GM19395 (cell line): ENCODE measurements at regions not wholly inside any gene's neighbourhood (a gene's known extent, or its start where the extent isn't known, plus 50 kb on each side); places are given as distances from the start of the nearest gene placed in this dataset.

Source experiments
- ATAC-seq: cut with Tn5 transposase; IDR thresholded peaks from one replicate; pipeline ENCODE4 v1.9.1; 2021; ENCODE audit warnings: mild to moderate bottlenecking, moderate library complexity; ENCODE audit not compliant: unreplicated experiment

- no peak for ATAC-seq
Measured at GRCh38 chr1:34460193-34460592, 283.5 kb downstream of the C1orf94 start.

DNA sequence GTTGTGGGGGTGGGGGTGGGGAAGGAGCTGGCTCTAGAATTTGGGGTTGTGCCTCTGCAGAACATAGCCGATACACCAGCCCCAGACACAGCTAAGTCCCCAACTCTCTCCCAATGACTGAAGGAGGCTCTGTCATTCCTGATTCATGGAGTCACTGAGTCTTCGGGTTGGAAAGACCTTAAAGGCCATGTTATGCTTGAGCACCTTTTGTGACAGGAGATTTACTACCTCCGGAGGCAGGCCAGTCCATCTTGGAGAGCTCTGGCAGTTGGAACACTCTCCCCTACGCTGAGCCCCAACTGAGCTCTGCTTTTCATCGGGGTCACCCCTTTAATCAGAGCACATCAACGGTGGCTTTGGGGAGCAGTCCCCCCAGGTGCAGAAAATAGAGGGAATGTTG lies 284.4 kb upstream of the GJB5 start:
- no peak for ATAC-seq

DNA sequence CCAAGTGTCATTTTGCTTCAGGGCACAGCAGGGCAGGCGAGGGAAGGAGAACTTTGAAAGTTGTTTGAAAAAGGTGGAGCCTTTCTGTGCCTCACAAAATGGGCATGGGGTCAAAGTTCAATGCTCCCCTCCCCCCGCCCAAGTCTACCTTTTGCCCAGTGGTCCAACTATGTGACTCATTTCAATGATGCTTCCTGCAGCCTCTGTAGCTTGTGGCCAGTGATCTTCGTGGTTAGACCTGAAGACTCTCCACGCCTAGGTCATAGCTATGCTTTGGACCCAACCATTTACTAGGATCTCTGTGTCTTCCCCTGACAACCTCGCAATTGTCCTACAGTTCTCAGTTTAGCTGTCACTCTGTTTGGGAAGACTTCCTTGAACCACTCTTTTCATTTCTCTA lies 280.3 kb upstream of the GJB5 start:
- ATAC-seq: no peak

- ATAC-seq: no peak
Measured at GRCh38 chr1:34476371-34476770, 278.5 kb upstream of the GJB5 start.

DNA sequence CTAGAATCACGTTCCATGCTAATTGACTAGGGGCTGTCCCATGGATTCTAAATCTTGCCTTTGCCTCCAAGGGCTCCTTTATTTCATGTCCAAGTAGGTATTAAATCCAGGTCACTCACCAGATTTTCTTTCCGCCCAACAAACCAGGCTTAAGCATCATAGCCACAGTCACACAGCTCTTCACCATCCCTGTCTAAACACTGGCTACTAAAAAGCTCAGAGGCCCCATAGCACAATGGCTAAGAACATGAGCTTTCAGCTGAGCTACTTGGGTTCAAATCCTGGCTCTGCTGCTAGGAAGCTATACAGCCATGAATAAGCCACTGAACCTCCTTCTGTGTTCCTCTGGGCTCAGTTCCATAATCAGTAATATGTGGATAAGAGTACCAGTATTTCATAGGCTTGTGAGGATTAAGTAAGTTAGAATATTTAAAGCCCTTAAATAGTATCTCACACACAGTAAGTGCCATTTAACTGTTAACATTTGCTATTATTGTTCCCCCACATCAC lies 277.2 kb upstream of the GJB5 start:
- ATAC-seq: no peak

GRCh38 chr1:34478515-34479076 lies 276.3 kb upstream of the GJB5 start:
- no peak for ATAC-seq

DNA sequence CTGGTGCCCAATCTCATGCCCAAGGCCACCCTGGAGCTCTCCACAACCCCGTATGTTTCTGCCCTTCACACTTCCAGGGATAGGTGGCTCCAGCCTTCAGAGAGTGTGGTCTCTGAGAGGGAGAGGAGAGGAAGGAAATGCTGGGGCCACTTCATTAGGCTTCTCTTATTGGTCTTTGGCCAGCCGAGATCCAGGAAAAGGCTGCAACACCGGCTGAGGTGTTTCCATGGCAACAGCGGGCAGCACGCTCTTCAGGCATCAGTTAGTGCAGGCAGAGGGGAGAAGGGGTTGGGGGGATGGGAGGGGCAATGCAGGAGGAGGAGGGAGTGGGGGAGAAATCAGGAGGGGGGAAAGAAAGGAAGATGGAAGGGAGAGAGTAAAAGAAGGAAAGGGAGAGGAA lies 275.1 kb upstream of the GJB5 start:
- ATAC-seq: no peak

DNA sequence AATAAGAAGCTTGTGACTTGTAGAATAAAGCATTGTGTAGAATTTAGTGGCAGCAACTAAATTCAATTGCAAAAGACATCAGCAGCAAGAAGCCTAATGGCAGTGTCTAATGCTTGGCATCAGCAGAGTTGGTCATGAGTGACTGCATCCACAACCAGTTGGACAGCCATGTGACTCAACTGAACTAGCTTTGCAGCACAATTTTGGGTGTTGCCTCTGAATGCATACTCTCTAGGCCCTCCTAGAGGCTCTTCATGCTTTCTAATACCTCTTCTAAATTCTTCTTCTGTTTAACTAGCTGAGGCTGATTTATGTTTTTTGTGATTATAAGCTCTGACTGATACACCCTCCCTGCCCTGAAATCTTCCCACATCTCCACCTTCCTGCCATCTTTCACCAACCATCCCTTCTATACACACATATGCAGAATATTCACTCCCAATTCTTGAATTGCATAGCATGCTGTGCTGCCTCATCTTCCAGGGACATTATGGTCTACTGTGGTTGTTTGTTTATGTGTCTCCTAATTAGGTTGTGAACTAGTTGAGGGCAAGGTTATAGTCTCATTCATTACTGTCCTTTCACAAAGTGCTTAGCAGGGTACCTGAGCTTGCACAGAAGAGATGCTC lies 266.7 kb upstream of the GJB5 start:
- ATAC-seq: no peak

DNA sequence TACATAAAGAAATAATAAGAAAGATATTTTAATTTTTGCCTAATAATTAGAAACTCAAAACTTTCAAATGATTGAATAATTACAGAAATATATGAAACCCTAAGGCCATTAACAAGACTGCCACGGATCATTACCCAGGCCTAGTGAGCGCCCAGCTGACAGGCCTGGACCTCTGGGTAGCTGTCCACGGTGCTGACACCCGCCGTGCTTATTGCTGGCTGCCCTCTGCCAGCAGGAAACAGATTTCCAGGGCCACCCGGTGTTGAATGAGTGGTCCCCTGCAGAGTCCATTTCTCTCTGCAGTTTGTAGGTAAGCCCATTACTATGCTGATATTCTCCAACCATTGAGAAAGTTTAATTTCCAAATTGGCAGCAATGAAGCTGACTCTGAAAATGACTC lies 254.4 kb upstream of the GJB5 start:
- no peak for ATAC-seq

GRCh38 chr1:34511802-34512201 lies 243.0 kb upstream of the GJB5 start:
- ATAC-seq: no peak

GRCh38 chr1:34518146-34518699 lies 236.6 kb upstream of the GJB5 start:
- ATAC-seq: no peak

- ATAC-seq: no peak
Measured at GRCh38 chr1:34520111-34520510, 234.7 kb upstream of the GJB5 start.

- ATAC-seq: no peak
Measured at GRCh38 chr1:34524783-34525182, 230.1 kb upstream of the GJB5 start.

- peak; percentile 58 for ATAC-seq
Measured at GRCh38 chr1:34529935-34530859, 224.7 kb upstream of the GJB5 start.

- peak; percentile 61 for ATAC-seq
Measured at GRCh38 chr1:34532113-34532512, 222.7 kb upstream of the GJB5 start.

- ATAC-seq: no peak
Measured at GRCh38 chr1:34538481-34538880, 216.4 kb upstream of the GJB5 start.

DNA sequence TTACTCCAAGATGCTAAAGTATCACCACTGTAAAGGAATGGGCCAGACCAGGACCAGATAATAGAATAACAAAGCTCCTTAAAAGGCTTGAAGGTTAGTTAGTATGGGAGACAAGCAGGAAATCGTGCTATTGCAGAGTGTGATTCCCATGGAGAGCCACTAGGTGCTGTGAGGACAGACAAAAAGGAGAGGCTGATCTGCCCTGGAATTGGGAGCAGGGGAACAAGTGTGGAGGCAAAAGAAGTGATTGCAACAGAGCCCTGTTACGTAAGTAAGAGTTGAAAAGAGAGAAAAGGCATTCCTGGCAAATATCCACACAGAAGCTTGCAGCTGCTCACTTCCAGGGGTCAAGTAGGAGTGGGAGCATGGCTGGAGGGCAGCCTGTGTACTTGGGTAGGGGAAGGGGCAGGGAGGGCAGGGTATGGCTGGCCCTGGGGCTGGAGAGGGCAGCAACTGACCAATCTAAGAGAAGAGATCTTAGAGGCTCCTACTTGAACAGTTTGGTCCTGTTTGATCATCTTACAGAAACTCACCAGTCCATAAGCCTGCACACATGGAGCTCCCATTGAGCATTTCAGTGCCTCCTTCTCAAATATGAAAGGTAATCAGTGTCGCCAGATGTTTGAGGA lies 207.7 kb upstream of the GJB5 start:
- ATAC-seq: no peak

DNA sequence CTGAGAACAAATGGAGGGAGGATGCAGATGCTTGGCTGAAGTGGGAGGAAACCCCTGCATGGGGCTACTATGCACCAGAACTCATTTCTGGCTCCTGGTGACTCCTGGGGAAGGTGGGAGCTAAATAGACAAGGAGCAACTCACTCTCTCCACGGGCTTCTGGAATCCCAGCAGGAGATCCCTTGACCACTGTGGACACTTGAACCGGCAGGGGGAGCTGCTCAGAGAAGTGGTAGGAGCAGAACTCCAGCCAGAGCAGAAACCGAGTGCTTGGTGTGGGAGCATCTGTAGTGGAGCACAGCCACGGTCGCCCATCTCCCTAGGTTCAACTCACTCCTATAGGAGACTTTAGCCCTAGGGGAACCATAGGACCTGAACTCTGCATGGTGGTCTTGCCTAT lies 205.6 kb upstream of the GJB5 start:
- ATAC-seq: no peak

GRCh38 chr1:34578306-34578705 lies 176.5 kb upstream of the GJB5 start:
- no peak for ATAC-seq

GRCh38 chr1:34582356-34582755 lies 172.5 kb upstream of the GJB5 start:
- ATAC-seq: no peak

DNA sequence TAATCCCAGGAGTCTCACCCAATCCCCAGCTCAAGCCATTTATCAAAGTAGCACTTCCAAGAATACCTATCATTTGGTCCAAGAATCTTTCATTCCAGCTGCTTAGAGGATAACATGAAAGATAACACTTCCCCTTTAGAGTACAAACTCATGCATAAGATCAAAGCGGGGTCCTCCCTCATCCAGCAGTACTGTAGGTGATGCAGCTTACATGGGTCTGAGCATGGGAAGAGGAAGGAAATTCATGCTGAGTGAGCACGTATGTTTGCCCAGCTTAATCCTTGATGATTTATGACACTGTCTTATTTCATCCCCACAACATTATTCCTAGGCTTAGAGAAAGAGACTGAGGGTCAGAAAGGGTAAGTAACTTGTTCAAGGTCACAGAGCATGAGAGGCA lies 167.1 kb upstream of the GJB5 start:
- no peak for ATAC-seq
